ENCODE measurements at regions not wholly inside any gene's neighbourhood (a gene's known extent, or its start where the extent isn't known, plus 50 kb on each side); places are given as distances from the start of the nearest gene placed in this dataset.

DNA sequence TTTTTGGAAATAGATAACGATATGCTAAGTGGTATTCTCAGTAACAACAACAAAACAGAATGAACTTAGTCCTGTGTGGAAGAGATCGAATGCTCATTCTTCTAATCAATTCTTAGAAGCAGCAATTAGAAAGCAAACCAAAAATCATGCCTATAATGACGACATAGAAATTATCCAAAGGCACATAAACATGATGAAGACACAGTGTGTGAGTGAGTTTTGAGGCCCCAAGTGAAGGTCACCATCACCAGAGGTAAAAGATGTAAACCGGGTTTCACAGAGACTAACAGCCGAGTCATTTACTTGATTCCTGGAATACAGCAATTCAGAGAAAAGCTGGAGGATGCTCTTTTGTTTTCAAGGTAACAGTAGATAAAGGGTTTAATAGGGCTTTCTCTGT, 509.2 kb downstream of the TDRD15 start:
- ATAC-seq = no peak
- 29% methylated on average over 5 of the region's 5 CpGs for WGBS (ENCODE audit: missing lambda C conversion rate)
- no peak for FAIRE-seq
- no peak for DNase-seq (ENCODE audit: low read depth in 1 of 2, low spot score in 1 of 2)
- H3K27ac ChIP-seq = no peak overlapping the region
- 0 out of 3 replicates have a peak, but pooled peaks cover 10% of the 10 kb centered on the region for H3K9me3 ChIP-seq
- no peak overlapping the region for H3K4me3 ChIP-seq
- CTCF ChIA-PET = no interaction called here
- TF ChIP-seq RFX5 (IDR thresholded peaks at IDR 0.05) = no peak
- TF ChIP-seq, protein P1, sequence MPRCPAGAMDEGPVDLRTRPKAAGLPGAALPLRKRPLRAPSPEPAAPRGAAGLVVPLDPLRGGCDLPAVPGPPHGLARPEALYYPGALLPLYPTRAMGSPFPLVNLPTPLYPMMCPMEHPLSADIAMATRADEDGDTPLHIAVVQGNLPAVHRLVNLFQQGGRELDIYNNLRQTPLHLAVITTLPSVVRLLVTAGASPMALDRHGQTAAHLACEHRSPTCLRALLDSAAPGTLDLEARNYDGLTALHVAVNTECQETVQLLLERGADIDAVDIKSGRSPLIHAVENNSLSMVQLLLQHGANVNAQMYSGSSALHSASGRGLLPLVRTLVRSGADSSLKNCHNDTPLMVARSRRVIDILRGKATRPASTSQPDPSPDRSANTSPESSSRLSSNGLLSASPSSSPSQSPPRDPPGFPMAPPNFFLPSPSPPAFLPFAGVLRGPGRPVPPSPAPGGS (IDR thresholded peaks at IDR 0.05) = no peak
- TF ChIP-seq RNF2 (IDR thresholded peaks at IDR 0.05; ENCODE audit: borderline replicate concordance, low read depth) = no peak
- no peak for TF ChIP-seq NR3C1 (IDR thresholded peaks at IDR 0.05)
- no peaks in the 10 kb centered on the region for H3K4me1 ChIP-seq
- no peak overlapping the region for H3K4me2 ChIP-seq
- POLR2A ChIA-PET = no interaction called here

- no peak overlapping the region for H3K4me2 ChIP-seq
- no peak overlapping the region for H3K4me3 ChIP-seq
- ATAC-seq (no peak), DNase-seq (ENCODE audit: low read depth in 1 of 2, low spot score in 1 of 2) (no peak), FAIRE-seq (no peak)
- POLR2A ChIA-PET = no interaction called here
- H3K27ac ChIP-seq = no peak overlapping the region
- WGBS (ENCODE audit: missing lambda C conversion rate) = 20% methylated on average over 6 of the region's 6 CpGs
- H3K4me1 ChIP-seq = no peaks in the 10 kb centered on the region
- CTCF ChIA-PET = no interaction called here
- H3K9me3 ChIP-seq = 0 out of 3 replicates have a peak, but pooled peaks cover 10% of the 10 kb centered on the region
- TF ChIP-seq POLR2A (IDR thresholded peaks at IDR 0.05; ENCODE audit: low read length) (no peak), HES2 (IDR thresholded peaks at IDR 0.05) (no peak), RFX5 (IDR thresholded peaks at IDR 0.05) (no peak), PBX3 (IDR thresholded peaks at IDR 0.05) (no peak), FOXS1 (CRISPR knock-in tag; IDR thresholded peaks at IDR 0.05) (no peak), USF2 (IDR thresholded peaks at IDR 0.05) (no peak), HOXB13 (CRISPR knock-in tag; IDR thresholded peaks at IDR 0.05; ENCODE audit: low read depth) (no peak), RARB (CRISPR knock-in tag; IDR thresholded peaks at IDR 0.05) (no peak), HOXA7 (CRISPR knock-in tag; IDR thresholded peaks at IDR 0.05) (no peak), KDM1A (IDR thresholded peaks at IDR 0.05; ENCODE audit: low read depth) (no peak)
- TF ChIP-seq, protein P2, sequence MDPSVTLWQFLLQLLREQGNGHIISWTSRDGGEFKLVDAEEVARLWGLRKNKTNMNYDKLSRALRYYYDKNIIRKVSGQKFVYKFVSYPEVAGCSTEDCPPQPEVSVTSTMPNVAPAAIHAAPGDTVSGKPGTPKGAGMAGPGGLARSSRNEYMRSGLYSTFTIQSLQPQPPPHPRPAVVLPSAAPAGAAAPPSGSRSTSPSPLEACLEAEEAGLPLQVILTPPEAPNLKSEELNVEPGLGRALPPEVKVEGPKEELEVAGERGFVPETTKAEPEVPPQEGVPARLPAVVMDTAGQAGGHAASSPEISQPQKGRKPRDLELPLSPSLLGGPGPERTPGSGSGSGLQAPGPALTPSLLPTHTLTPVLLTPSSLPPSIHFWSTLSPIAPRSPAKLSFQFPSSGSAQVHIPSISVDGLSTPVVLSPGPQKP (IDR thresholded peaks at IDR 0.05; ENCODE audit: low read depth, low read length) = no peak
Measured at GRCh38 chr2:21633466-21633865, 509.7 kb downstream of the TDRD15 start.

DNA sequence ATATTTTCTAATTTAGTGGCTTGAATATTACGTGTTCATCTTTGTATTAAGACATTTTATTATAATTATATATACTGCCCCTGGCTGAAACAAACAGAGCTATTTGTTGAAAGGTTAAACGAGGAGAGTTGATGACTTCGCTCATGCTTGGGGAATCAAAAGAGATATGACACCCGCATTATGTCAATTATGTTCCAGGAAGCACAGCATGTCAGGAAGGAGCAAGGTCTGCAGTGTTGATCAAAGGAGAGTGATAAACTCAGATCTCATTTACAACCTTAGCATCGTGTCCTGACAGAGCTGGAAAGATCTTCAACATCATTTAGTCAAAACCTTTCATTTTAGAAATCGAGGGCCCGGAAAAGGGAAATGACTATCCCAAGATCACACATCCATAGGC, 510.1 kb downstream of the TDRD15 start:
- ChIA-PET CTCF (no interaction called here), POLR2A (no interaction called here)
- Histone ChIP-seq H3K9me3 (0 out of 3 replicates have a peak, but pooled peaks cover 10% of the 10 kb centered on the region), H3K4me2 (no peak overlapping the region), H3K27ac (no peak overlapping the region), H3K4me3 (no peak overlapping the region), H3K4me1 (no peaks in the 10 kb centered on the region)
- no peak for TF ChIP-seq RFX5 (IDR thresholded peaks at IDR 0.05)
- TF ChIP-seq EHF (CRISPR knock-in tag; IDR thresholded peaks at IDR 0.05) = no peak
- TF ChIP-seq KDM5A (IDR thresholded peaks at IDR 0.05) = no peak
- TF ChIP-seq NPAS2 (CRISPR knock-in tag; IDR thresholded peaks at IDR 0.05; ENCODE audit: borderline replicate concordance) = no peak
- no peak for TF ChIP-seq PBX3 (IDR thresholded peaks at IDR 0.05)
- TF ChIP-seq TP53 (CRISPR knock-in tag; IDR thresholded peaks at IDR 0.05) = no peak
- TF ChIP-seq, protein P3, sequence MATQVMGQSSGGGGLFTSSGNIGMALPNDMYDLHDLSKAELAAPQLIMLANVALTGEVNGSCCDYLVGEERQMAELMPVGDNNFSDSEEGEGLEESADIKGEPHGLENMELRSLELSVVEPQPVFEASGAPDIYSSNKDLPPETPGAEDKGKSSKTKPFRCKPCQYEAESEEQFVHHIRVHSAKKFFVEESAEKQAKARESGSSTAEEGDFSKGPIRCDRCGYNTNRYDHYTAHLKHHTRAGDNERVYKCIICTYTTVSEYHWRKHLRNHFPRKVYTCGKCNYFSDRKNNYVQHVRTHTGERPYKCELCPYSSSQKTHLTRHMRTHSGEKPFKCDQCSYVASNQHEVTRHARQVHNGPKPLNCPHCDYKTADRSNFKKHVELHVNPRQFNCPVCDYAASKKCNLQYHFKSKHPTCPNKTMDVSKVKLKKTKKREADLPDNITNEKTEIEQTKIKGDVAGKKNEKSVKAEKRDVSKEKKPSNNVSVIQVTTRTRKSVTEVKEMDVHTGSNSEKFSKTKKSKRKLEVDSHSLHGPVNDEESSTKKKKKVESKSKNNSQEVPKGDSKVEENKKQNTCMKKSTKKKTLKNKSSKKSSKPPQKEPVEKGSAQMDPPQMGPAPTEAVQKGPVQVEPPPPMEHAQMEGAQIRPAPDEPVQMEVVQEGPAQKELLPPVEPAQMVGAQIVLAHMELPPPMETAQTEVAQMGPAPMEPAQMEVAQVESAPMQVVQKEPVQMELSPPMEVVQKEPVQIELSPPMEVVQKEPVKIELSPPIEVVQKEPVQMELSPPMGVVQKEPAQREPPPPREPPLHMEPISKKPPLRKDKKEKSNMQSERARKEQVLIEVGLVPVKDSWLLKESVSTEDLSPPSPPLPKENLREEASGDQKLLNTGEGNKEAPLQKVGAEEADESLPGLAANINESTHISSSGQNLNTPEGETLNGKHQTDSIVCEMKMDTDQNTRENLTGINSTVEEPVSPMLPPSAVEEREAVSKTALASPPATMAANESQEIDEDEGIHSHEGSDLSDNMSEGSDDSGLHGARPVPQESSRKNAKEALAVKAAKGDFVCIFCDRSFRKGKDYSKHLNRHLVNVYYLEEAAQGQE (IDR thresholded peaks at IDR 0.05) = no peak
- no peak for TF ChIP-seq SMC3 (IDR thresholded peaks at IDR 0.05)
- TF ChIP-seq FOXS1 (CRISPR knock-in tag; IDR thresholded peaks at IDR 0.05) = no peak
- TF ChIP-seq RAD21 (conservative IDR thresholded peaks at IDR 0.05 in 1 of 2, IDR thresholded peaks at IDR 0.05 in 1 of 2) = no peak
- no peak for TF ChIP-seq USF2 (IDR thresholded peaks at IDR 0.05)
- TF ChIP-seq HOXB13 (CRISPR knock-in tag; IDR thresholded peaks at IDR 0.05; ENCODE audit: low read depth) = no peak
- no peak for TF ChIP-seq CBX8 (IDR thresholded peaks at IDR 0.05)
- no peak for DNase-seq (ENCODE audit: low read depth in 1 of 2, low spot score in 1 of 2)
- 47% methylated on average over 7 of the region's 7 CpGs for WGBS (ENCODE audit: missing lambda C conversion rate)
- ATAC-seq = no peak
- FAIRE-seq = no peak
